HK-2 (cell line): ENCODE measurements at regions not wholly inside any gene's neighbourhood (a gene's known extent, or its start where the extent isn't known, plus 50 kb on each side); places are given as distances from the start of the nearest gene placed in this dataset.
A peak's percentile ranks its signal among the peaks of the same experiment; 100 is the strongest.

Experiments used
- DNase-seq: peaks from one replicate; pipeline ENCODE4 v3.0.0-alpha.2; 2018; ENCODE audit not compliant: unreplicated experiment

- DNase-seq, result no peak
Observed at GRCh38 chr11:70535191-70535971, 137.1 kb downstream of the CTTN start.

GRCh38 chr11:70536051-70536877 lies 137.9 kb downstream of the CTTN start:
- DNase-seq, result no peak

GRCh38 chr11:70537576-70538571 lies 139.5 kb downstream of the CTTN start:
- no peak for DNase-seq

GRCh38 chr11:70538641-70539359 lies 140.5 kb downstream of the CTTN start:
- no peak for DNase-seq

- peak; percentile 37 for DNase-seq
Observed at GRCh38 chr11:70539360-70540095, 141.2 kb downstream of the CTTN start.

- no peak for DNase-seq
Observed at GRCh38 chr11:70540196-70540595, 141.9 kb downstream of the CTTN start.

GRCh38 chr11:70541176-70541575 lies 142.8 kb downstream of the CTTN start:
- DNase-seq, result no peak

- DNase-seq, result no peak
Observed at GRCh38 chr11:70541699-70542098, 143.4 kb downstream of the CTTN start.

- no peak for DNase-seq
Observed at GRCh38 chr11:70542406-70542805, 144.1 kb downstream of the CTTN start.

- no peak for DNase-seq
Observed at GRCh38 chr11:70542811-70543210, 144.5 kb downstream of the CTTN start.

GRCh38 chr11:70543611-70544010 lies 145.3 kb downstream of the CTTN start:
- DNase-seq, result no peak

- no peak for DNase-seq
Observed at GRCh38 chr11:70544067-70544773, 145.9 kb downstream of the CTTN start.

- DNase-seq, result peak; percentile 38
Observed at GRCh38 chr11:70544774-70545609, 146.7 kb downstream of the CTTN start.

GRCh38 chr11:70545610-70545912 lies 147.2 kb downstream of the CTTN start:
- DNase-seq, result no peak

GRCh38 chr11:70546191-70546940 lies 148.0 kb downstream of the CTTN start:
- DNase-seq, result no peak

GRCh38 chr11:70547386-70547785 lies 149.1 kb downstream of the CTTN start:
- no peak for DNase-seq

- no peak for DNase-seq
Observed at GRCh38 chr11:70547821-70548670, 149.7 kb downstream of the CTTN start.
